ENCODE measurements at regions not wholly inside any gene's neighbourhood (a gene's known extent, or its start where the extent isn't known, plus 50 kb on each side); places are given as distances from the start of the nearest gene placed in this dataset.

DNA sequence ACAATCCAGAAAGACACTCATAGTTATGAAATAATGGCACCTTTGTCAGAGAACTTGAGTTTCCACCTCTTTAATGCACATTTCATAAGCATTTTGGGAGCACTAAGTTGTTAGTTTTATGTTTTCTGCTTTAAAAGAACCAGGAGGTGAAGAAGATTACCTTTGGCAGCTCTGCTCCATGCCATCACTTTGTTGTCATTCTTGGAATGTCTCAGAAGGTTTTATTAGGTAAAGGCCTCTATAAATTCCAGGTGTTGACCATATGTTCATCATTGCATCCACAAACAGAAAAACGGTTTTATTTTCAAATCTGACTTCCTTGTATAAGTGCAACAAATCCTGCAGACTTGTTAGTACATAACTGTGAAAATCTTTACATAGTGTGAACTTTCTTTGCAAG lies 424.8 kb downstream of the MDFIC start:
- TF ChIP-seq EP300 (IDR thresholded peaks at IDR 0.05; ENCODE audit: low read length) (no peak), FOXO4 (CRISPR knock-in tag; IDR thresholded peaks at IDR 0.05) (no peak), TEAD2 (tag; IDR thresholded peaks at IDR 0.05) (no peak), PRDM10 (IDR thresholded peaks at IDR 0.05; ENCODE audit: partially characterized antibody) (no peak), ZBTB7A (IDR thresholded peaks at IDR 0.05; ENCODE audit: borderline replicate concordance, control insufficient read depth, low read depth, low read length) (no peak), SAP30 (IDR thresholded peaks at IDR 0.05; ENCODE audit: borderline replicate concordance, insufficient read depth, low read depth, low read length, poor library complexity, severe bottlenecking) (no peak), KAT2B (IDR thresholded peaks at IDR 0.05; ENCODE audit: low read depth, low read length) (no peak), ZFP36 (IDR thresholded peaks at IDR 0.05; ENCODE audit: low read depth, low read length, partially characterized antibody) (no peak), TAF1 (IDR thresholded peaks at IDR 0.05; ENCODE audit: control insufficient read depth, extremely low read depth, insufficient read depth, low read length, severe bottlenecking) (no peak), NFRKB (IDR thresholded peaks at IDR 0.05; ENCODE audit: low read depth) (no peak)
- TF ChIP-seq, protein P1, sequence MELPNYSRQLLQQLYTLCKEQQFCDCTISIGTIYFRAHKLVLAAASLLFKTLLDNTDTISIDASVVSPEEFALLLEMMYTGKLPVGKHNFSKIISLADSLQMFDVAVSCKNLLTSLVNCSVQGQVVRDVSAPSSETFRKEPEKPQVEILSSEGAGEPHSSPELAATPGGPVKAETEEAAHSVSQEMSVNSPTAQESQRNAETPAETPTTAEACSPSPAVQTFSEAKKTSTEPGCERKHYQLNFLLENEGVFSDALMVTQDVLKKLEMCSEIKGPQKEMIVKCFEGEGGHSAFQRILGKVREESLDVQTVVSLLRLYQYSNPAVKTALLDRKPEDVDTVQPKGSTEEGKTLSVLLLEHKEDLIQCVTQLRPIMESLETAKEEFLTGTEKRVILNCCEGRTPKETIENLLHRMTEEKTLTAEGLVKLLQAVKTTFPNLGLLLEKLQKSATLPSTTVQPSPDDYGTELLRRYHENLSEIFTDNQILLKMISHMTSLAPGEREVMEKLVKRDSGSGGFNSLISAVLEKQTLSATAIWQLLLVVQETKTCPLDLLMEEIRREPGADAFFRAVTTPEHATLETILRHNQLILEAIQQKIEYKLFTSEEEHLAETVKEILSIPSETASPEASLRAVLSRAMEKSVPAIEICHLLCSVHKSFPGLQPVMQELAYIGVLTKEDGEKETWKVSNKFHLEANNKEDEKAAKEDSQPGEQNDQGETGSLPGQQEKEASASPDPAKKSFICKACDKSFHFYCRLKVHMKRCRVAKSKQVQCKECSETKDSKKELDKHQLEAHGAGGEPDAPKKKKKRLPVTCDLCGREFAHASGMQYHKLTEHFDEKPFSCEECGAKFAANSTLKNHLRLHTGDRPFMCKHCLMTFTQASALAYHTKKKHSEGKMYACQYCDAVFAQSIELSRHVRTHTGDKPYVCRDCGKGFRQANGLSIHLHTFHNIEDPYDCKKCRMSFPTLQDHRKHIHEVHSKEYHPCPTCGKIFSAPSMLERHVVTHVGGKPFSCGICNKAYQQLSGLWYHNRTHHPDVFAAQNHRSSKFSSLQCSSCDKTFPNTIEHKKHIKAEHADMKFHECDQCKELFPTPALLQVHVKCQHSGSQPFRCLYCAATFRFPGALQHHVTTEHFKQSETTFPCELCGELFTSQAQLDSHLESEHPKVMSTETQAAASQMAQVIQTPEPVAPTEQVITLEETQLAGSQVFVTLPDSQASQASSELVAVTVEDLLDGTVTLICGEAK (IDR thresholded peaks at IDR 0.05) = no peak
- TF ChIP-seq, protein P1 (CRISPR knock-in tag; IDR thresholded peaks at IDR 0.05) = no peak
- TF ChIP-seq, protein P2, sequence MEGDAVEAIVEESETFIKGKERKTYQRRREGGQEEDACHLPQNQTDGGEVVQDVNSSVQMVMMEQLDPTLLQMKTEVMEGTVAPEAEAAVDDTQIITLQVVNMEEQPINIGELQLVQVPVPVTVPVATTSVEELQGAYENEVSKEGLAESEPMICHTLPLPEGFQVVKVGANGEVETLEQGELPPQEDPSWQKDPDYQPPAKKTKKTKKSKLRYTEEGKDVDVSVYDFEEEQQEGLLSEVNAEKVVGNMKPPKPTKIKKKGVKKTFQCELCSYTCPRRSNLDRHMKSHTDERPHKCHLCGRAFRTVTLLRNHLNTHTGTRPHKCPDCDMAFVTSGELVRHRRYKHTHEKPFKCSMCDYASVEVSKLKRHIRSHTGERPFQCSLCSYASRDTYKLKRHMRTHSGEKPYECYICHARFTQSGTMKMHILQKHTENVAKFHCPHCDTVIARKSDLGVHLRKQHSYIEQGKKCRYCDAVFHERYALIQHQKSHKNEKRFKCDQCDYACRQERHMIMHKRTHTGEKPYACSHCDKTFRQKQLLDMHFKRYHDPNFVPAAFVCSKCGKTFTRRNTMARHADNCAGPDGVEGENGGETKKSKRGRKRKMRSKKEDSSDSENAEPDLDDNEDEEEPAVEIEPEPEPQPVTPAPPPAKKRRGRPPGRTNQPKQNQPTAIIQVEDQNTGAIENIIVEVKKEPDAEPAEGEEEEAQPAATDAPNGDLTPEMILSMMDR (IDR thresholded peaks at IDR 0.05 in 2 of 3, conservative IDR thresholded peaks at IDR 0.05 in 1 of 3; ENCODE audit: insufficient read depth in 2 of 3, low read depth in 1 of 3, low read length in 3 of 3) = no peak
